ENCODE measurements at regions not wholly inside any gene's neighbourhood (a gene's known extent, or its start where the extent isn't known, plus 50 kb on each side); places are given as distances from the start of the nearest gene placed in this dataset.

GRCh38 chr15:55074431-55074830 is 122.3 kb downstream of the RSL24D1 start:
- TF ChIP-seq, protein P1, sequence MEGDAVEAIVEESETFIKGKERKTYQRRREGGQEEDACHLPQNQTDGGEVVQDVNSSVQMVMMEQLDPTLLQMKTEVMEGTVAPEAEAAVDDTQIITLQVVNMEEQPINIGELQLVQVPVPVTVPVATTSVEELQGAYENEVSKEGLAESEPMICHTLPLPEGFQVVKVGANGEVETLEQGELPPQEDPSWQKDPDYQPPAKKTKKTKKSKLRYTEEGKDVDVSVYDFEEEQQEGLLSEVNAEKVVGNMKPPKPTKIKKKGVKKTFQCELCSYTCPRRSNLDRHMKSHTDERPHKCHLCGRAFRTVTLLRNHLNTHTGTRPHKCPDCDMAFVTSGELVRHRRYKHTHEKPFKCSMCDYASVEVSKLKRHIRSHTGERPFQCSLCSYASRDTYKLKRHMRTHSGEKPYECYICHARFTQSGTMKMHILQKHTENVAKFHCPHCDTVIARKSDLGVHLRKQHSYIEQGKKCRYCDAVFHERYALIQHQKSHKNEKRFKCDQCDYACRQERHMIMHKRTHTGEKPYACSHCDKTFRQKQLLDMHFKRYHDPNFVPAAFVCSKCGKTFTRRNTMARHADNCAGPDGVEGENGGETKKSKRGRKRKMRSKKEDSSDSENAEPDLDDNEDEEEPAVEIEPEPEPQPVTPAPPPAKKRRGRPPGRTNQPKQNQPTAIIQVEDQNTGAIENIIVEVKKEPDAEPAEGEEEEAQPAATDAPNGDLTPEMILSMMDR (IDR thresholded peaks at IDR 0.05) = no peak
- TF ChIP-seq POLR2AphosphoS5 (IDR thresholded peaks at IDR 0.05) = no peak
